ENCODE measurements at regions not wholly inside any gene's neighbourhood (a gene's known extent, or its start where the extent isn't known, plus 50 kb on each side); places are given as distances from the start of the nearest gene placed in this dataset.

DNA sequence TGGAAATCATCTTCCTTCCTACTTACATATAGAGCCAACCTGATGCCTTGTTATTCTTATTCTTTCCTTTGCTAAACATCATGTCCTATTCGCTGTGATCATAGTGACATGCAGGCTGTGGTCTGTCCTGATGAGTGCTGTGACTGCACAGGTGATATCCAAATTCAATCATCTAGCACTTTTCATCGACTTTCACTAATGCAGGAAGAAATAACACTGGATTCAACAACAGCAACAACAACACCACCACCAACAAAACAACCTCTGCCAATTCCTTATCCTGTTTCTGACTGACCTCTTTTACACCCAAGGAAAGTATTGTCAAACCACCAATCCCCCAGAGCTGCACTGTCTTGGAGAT is 203.2 kb upstream of the PHYHIPL start:
- no TSS peak for BruUV-seq (replicated peaks)
- no peaks in the 10 kb centered on the region for H3F3A ChIP-seq (ENCODE audit: low read length, unreplicated experiment)
- intact Hi-C loops (cut with micrococcal nuclease): no loop called here
- H3K27me3 ChIP-seq (ENCODE audit: low read length): peaks cover 9% of the 10 kb centered on the region
- ChIA-PET CTCF (no interaction called here), POLR2A (ENCODE audit: unreplicated experiment) (no interaction called here)
- no peak overlapping the region for H2AFZ ChIP-seq (ENCODE audit: low read length)
- H3K79me2 ChIP-seq (ENCODE audit: low read length): no peaks in the 10 kb centered on the region
- no peaks in the 10 kb centered on the region for H3K4me1 ChIP-seq (ENCODE audit: insufficient read depth, low read length)
- no peaks in the 10 kb centered on the region for H4K20me1 ChIP-seq (ENCODE audit: low read length)
- no peaks in the 10 kb centered on the region for H3K9me3 ChIP-seq (ENCODE audit: low read length)
- H3K4me3 ChIP-seq (ENCODE audit: low read length): no peak overlapping the region
- no peak overlapping the region for H3K9ac ChIP-seq (ENCODE audit: low read length)
- no peaks in the 10 kb centered on the region for H3K36me3 ChIP-seq (ENCODE audit: low read depth, low read length)
- H3K4me2 ChIP-seq (ENCODE audit: low read length): no peak overlapping the region
- H3K27ac ChIP-seq (ENCODE audit: low read length): no peak overlapping the region
- TF ChIP-seq EZH2 (IDR thresholded peaks at IDR 0.05; ENCODE audit: low read length, unreplicated experiment): no peak
- TF ChIP-seq, protein P1, sequence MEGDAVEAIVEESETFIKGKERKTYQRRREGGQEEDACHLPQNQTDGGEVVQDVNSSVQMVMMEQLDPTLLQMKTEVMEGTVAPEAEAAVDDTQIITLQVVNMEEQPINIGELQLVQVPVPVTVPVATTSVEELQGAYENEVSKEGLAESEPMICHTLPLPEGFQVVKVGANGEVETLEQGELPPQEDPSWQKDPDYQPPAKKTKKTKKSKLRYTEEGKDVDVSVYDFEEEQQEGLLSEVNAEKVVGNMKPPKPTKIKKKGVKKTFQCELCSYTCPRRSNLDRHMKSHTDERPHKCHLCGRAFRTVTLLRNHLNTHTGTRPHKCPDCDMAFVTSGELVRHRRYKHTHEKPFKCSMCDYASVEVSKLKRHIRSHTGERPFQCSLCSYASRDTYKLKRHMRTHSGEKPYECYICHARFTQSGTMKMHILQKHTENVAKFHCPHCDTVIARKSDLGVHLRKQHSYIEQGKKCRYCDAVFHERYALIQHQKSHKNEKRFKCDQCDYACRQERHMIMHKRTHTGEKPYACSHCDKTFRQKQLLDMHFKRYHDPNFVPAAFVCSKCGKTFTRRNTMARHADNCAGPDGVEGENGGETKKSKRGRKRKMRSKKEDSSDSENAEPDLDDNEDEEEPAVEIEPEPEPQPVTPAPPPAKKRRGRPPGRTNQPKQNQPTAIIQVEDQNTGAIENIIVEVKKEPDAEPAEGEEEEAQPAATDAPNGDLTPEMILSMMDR (conservative IDR thresholded peaks at IDR 0.05; ENCODE audit: low read depth, low read length): no peak
- TF ChIP-seq EZH2phosphoT487 (IDR thresholded peaks at IDR 0.05; ENCODE audit: borderline replicate concordance, low read length): no peak
- H3K9me2 ChIP-seq (replicated peaks; ENCODE audit: low read length): no peaks in the 10 kb centered on the region
- no peak for DNase-seq
- ATAC-seq: no peak

DNA sequence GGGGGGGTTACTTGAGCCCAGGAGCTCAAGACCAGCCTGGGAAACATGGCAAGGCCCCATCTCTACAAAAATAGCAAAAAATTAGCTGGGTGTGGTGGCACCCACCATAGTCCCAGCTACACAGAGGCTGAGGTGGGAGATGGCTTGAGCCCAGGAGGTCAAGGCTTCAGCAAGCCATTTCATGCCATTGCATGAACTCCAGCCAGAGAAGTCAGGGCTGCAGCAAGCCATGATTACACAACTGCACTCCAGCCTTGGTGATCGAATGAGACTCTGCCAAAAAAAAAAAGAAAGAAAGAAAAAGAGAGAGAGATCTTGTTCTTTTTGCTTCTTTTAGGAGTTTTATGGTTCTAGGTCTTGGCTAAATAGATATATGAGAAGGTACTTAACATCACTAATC is 200.2 kb upstream of the PHYHIPL start:
- H3K27ac ChIP-seq (ENCODE audit: low read length): no peak overlapping the region

DNA sequence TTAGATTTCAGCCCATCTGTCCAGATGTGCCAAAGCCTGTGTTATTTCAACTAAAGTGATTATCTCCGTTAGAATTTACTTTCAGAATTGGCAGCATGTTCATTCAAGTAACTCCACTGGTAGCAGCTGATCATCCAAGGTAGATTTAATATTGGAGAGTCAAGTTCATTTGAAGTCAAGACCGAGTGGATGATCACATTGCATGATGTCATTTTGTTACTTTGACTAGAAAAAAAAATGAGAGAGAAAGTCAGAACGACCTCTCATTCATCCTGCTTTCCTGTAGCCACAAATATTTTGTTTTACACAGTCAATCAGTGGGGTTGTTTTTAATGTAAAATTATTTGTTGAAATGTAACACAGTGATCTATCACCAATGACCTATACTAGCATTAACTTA is 196.7 kb upstream of the PHYHIPL start:
- H3K4me3 ChIP-seq (ENCODE audit: low read length): no peak overlapping the region
- intact Hi-C loops (cut with micrococcal nuclease): no loop called here
- H3K9me3 ChIP-seq (ENCODE audit: low read length): no peaks in the 10 kb centered on the region
- no peaks in the 10 kb centered on the region for H3K9me2 ChIP-seq (replicated peaks; ENCODE audit: low read length)
- no peak overlapping the region for H3K27ac ChIP-seq (ENCODE audit: low read length)
- CTCF ChIA-PET: no interaction called here
- H3F3A ChIP-seq (ENCODE audit: low read length, unreplicated experiment): no peaks in the 10 kb centered on the region
- H3K79me2 ChIP-seq (ENCODE audit: low read length): no peaks in the 10 kb centered on the region
- H3K9ac ChIP-seq (ENCODE audit: low read length): no peak overlapping the region
- DNase-seq (no peak), ATAC-seq (no peak)
- BruUV-seq (replicated peaks): no TSS peak
- no peak overlapping the region for H2AFZ ChIP-seq (ENCODE audit: low read length)
- H3K4me1 ChIP-seq (ENCODE audit: insufficient read depth, low read length): no peaks in the 10 kb centered on the region
- TF ChIP-seq EZH2 (IDR thresholded peaks at IDR 0.05; ENCODE audit: low read length, unreplicated experiment): no peak
- TF ChIP-seq, protein P1 (conservative IDR thresholded peaks at IDR 0.05; ENCODE audit: low read depth, low read length): no peak
- TF ChIP-seq EZH2phosphoT487 (IDR thresholded peaks at IDR 0.05; ENCODE audit: borderline replicate concordance, low read length): no peak
- POLR2A ChIA-PET (ENCODE audit: unreplicated experiment): no interaction called here
- H4K20me1 ChIP-seq (ENCODE audit: low read length): no peaks in the 10 kb centered on the region
- H3K4me2 ChIP-seq (ENCODE audit: low read length): no peak overlapping the region
- no peaks in the 10 kb centered on the region for H3K36me3 ChIP-seq (ENCODE audit: low read depth, low read length)
- no peaks in the 10 kb centered on the region for H3K27me3 ChIP-seq (ENCODE audit: low read length)

More for the DNA sequence above, 200.2 kb upstream of the PHYHIPL start:
- BruUV-seq (replicated peaks): no TSS peak
- ATAC-seq (no peak), DNase-seq (no peak)
- Histone ChIP-seq H3K36me3 (ENCODE audit: low read depth, low read length) (no peaks in the 10 kb centered on the region), H3K79me2 (ENCODE audit: low read length) (no peaks in the 10 kb centered on the region), H4K20me1 (ENCODE audit: low read length) (no peaks in the 10 kb centered on the region), H3F3A (ENCODE audit: low read length, unreplicated experiment) (no peaks in the 10 kb centered on the region), H3K9me3 (ENCODE audit: low read length) (no peaks in the 10 kb centered on the region), H3K4me3 (ENCODE audit: low read length) (no peak overlapping the region), H3K4me2 (ENCODE audit: low read length) (no peak overlapping the region), H3K9me2 (replicated peaks; ENCODE audit: low read length) (no peaks in the 10 kb centered on the region), H2AFZ (ENCODE audit: low read length) (no peak overlapping the region), H3K4me1 (ENCODE audit: insufficient read depth, low read length) (no peaks in the 10 kb centered on the region), H3K27me3 (ENCODE audit: low read length) (no peaks in the 10 kb centered on the region), H3K9ac (ENCODE audit: low read length) (no peak overlapping the region)
- ChIA-PET CTCF (no interaction called here), POLR2A (ENCODE audit: unreplicated experiment) (no interaction called here)
- TF ChIP-seq EZH2 (IDR thresholded peaks at IDR 0.05; ENCODE audit: low read length, unreplicated experiment) (no peak), EZH2phosphoT487 (IDR thresholded peaks at IDR 0.05; ENCODE audit: borderline replicate concordance, low read length) (no peak)
- intact Hi-C loops (cut with micrococcal nuclease): no loop called here

Data from PC-3 (cell line).